ENCODE measurements at regions not wholly inside any gene's neighbourhood (a gene's known extent, or its start where the extent isn't known, plus 50 kb on each side); places are given as distances from the start of the nearest gene placed in this dataset.

DNA sequence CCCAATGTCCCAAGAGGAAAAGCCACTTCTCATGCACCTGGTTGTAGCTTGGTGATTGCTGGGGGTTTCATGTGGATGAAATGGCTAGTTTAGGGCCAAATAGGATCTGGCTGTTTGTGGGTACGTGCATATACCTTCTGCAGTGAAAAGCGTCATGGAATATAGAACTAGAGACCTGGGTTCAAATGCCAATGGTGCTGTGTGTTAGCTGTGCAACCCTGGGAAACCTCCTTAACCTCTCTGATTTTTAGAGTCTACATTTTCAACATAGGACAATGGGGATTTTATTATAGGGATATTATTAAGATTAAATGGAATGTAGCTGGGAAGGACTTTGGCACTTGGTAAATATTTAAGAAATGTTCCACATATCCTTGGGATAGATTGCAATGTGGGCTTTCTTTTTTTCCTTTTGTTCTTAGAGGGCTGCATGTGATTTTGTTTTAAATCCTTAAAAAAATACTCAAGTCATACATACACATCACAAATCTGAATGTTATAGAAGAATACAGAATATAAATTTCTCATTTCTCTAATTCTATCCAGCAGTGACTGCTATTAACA, 112.6 kb upstream of the E2F8 start:
- DNase-seq = no peak

DNA sequence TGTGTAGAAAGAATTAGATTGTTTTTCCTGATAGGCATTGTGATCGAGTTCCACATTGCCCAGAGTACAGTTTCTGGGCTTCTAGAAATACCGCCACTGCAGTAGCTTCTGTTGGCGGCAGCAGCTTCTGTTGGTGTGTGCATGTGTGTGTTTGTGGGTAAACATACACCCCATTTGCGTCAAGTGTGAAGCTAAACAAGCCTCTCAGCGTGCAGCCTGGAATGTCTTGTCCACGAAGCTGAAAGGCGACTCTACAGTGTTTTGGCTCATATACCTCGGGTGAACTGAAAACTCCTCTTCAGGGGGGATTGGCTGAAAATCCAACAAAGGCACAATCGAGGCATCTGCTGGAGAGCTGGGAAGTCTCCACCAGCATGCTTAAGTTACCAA, 112.0 kb upstream of the E2F8 start:
- no peak for DNase-seq

DNA sequence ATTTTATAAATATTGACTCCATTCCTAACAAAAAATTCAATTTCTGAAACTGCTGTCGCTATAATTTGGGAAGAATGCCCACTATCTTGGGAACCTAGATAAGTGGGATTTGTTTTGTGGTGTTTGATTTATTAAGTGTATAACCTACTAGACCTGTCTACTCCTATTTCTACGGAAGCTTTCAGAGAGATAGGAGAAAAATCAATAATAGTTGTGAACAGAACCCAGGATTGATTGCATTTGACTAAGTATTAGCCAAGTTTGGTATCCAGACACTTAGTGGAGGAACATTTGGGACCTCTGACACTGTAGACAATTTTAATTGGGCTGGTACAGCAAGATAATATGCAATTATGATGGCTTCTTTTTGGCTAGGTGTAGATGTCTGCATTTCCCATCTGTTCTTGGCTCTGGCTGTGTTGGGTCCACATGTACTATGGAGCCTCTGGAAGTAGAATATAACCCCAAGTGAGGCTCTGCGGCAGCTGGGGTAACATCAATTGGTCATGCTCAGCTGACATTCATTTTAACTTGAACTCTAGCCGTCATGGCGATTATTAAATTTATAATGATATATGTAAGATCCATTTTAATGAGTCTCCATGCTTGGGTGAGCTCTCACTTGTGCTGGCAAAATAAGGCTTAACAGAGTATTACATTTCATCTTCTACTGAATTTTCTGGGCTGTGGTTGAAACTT, 111.5 kb upstream of the E2F8 start:
- DNase-seq = no peak

DNA sequence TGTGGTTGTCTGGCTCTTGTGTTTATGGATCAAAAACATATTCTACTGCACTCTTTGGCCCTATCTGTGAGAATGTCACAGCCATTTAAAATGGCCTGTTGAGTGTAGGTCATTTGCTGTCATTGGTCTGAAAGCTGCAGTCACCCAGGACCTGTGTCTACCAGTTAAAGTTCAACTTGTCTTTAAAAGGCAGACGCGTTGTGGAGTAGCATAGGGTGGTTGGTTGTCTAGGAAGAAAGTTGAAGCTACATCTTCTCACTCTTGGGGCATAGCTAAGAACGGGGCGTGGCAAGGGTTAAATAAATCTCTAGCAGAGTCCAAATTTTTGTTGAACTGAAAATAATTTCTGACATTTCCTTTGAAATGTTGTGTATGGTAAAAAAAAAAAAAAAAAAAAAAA, 110.7 kb upstream of the E2F8 start:
- DNase-seq = no peak

DNA sequence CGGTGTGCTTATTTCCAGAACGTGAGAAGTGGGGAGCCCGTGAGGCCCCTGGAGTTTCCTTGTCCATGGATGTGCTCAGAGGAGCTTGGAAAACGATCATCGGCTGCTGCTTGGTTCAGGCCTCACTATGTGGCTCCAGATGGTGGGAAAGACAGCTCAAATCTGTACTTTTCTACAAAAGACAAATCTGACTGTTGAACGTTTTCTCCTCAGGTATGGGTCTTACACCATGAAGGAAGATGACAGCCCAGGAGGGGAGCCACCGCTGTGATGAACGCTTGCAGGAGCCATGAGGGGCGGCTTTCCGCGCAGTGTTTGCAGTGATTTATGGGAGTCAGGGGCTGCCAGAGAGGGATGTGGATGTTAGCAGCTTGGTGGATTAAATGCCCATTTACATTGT, 109.4 kb upstream of the E2F8 start:
- no peak for DNase-seq

DNA sequence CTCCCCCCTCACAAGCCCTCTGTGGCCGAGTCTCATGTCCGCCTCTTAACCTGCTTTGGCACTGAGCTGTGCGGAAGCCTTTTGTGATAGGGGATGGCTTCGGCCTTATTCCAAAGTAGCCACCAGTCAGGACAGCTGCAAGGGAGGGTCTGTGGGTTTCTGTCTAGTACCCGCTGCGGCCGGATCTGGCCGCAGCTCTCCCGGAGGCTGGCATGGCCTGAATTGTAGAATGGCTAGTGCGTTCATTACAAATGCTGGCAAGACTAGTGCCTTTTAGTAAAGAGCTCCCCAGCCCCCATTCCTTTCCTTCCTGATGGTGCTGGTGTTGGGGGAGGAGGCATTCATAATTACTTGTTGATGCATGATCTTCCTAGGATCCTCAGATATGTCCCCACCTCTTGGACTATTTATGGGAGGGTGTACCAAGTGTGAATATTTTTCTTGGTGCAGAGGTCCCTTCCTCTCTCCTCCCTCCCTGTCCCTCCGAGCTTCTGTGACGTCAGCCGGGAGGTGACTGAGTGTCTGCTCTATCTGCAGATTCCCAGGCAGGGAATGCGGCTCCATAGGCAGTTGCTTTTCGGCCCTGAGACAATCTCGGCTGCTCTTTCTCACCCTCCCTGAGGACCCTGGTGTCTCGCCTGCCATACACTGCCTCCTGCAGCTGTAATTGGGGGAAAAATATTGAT, 108.7 kb upstream of the E2F8 start:
- DNase-seq = no peak

DNA sequence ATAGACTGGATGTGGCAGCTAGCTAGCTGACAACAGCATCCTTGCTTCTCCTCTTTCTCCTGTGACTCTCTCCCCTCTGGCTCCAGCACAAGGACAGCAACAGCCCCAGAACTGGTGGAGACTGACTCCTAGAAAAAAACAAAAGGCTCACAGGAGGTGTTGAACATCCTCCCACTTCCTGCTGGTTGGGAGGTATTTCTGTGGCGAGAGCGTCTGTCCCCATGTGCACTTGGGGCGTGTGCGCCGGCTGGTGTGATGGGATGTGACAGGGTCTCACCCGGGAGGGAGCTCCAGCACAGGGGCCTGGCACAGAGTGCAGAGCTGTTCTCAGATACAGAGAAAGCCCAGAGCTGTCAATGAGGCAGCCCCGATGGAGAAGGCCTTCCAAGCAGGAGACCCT, 107.2 kb upstream of the E2F8 start:
- DNase-seq = no peak

DNA sequence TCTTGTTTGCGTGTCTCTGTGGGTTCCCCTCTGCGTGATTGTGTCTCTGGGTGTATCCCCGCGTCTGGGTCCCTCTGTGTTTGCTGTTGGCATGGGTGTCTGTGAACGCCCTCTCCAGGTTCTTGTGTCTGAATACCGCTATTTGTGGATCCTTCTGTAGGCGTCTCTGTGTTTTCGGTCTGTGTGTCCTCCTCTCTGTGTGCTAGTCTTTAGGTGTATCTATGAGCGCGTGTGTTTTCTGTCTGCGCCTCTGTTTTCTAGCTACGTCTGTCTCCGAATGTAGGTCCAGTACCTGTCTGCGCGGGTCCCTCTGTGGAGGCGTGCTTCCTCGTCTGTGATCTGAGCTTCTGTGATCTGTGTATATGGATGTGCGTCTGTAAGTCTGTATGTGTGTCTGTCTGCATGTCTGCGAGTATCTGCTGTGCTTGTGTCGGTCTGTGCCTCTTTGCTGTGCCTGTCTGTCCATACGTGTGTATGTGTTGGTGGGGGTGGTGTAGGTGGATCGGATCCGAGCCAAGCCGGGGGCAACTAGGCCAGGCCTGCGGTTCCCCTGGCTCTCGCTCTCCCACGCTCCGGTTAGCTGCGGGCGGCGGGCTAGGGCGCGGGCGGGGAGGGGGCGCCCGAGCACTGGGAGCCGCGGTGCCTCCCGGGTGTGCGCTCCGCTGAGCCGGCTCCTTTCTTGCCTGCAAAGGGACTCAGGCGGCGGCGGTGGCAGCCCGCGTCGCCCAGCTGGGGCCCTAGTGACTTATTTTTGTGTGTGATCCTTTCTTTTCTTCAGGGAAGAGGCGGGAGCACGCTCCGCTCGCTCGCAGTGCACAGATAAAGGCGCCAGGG, 105.3 kb upstream of the E2F8 start:
- DNase-seq = no peak

DNA sequence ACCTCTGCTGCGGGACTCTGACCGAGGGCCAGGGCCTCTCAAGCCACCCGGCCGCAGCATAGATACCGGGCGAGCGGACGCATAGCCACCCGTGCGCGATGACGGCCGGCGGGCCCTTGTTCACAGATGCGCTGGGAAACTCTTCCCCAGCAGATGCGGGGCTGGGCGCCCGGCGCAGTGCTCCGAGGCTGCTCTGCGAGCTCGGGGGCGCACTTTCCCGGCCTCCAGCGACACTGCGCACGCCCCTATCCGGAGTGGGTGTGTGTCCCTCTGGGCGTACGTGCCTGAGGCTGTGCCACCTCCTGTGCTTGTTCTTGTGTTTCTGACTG, 104.7 kb upstream of the E2F8 start:
- no peak for DNase-seq

DNA sequence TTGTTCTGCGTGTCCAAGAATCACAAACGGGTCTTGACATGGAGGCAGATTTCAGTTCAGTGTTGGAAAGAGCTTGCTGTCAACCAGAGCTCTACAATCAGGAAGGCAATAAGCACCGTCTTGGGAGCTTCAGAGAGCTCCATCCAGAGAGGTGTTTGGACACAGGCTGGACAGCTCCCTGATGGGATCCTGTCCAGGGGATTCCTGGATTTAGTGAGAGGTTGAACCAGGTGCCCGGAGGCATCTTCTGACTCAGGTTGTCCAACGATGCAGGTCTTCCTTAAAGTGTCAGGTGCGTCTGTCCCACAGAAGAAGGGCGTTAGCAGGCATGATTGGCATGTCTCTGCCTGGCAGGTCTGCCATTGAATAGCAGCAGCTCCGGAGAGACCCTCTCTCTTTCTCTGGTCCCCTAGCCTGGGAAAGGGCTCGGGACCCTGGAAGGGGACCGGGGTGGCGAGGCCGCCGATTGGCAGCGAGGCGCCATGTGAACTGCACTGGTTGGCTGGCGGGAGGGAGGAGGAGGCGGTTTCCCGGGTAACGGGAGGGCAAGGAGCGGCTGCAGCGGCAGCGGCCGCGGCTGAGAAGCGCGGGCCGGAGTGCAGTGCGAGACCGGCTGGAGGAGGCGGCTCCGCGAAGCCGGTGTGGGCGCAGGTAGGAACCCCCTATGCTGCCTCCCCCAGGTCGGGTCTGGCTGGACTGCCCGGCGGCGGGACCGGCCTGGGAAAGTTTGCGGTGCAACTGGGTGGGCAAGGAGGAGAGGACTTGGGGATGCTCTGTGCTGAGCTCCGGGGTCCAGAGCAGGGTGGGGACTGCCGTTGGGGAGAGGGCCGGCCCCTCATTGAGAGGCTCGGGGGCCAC, 104.1 kb upstream of the E2F8 start:
- DNase-seq = no peak

DNA sequence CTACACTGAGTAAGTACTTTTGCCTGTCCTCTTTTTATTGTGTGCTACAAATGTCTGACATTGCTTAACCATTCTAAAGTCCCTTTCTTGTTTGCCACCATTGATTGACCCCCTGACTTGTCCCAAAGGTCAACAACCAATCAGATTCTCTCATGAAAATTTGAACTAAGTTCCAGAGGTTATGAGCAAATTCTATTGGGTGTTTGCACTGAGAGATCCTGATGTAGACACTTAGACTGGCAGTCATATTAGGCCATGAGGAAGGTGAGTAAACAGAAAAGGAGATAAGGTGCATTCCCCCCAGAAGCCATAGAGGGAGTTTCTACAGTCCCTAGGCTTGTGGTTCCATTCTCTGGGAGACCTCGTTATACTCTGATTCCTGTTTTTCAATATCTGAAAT, 101.3 kb upstream of the E2F8 start:
- DNase-seq = no peak

DNA sequence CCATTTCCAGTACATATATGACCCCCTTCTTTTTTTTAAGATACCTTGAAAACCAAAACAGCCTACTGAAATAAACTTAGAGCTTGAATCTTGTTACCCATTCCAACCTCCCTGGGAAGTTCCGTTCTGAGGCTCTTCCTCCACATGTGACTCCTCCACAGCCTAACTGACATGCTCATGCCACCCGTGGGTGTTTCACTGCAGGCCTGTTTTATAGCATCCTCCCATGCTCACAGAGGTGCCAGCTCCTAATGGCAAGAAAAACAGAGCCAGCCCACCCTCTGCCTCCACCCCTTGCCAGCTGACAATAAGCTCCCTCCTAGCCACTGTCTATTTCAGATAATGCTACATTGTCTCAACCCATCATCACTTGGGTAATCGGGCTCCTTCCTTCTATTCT, 97.6 kb upstream of the E2F8 start:
- DNase-seq = no peak

DNA sequence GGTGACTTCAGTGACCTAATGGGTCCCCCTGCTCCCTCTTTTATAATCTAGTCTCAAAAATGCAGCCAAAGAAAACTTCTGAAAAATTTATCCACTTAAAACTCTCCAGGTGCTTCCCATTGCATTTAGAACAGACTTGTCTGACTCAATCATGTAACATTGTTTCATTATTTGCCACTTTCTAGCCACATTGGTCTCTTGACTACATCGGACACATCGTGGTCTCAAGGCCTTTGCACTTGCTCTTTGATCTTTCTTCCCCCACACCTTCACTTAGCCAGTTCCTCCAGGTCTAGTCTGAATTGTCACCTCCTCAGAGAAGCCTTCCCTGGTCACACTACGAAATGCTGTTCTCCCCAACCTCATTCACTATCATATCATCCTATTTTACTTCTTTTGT, 97.0 kb upstream of the E2F8 start:
- DNase-seq = no peak

DNA sequence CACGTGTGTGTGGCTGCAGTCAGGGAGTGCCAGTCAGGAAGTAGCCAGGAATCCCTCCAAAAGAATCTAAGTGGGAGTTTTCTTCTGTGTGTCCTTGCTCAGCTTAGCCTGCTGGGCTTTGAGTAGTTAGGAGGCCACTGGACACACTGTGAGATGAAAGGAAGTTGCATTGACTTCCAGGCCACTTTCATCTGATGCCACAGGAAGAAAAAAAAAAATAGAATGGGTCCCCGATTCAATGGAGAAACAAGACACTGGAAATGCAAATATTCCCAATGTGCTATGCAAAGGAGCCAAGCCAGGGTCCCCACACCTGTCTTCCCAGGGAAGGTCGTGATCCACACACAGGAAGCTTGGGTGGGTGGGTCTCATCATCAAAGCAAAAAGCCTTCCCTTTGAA, 95.6 kb upstream of the E2F8 start:
- DNase-seq = no peak

DNA sequence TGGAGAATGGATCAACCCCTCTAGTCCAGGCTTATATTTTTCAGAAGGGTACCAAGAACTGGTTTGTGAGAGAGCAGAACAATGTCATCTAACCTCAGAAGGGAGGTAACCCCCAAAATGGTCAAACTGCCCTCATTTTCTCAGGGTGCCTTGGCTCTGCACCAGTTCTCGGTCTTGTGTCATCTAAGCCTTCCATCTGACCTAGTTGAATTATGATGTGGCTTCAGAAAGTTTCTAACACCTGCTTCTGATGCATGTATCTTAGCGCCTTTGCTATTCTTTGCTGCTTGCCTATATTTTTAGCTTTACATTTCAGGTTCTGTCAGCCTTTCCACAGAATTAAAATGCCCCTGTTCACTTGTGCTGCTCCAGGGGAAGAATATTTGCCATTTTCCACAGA, 91.7 kb upstream of the E2F8 start:
- no peak for DNase-seq

DNA sequence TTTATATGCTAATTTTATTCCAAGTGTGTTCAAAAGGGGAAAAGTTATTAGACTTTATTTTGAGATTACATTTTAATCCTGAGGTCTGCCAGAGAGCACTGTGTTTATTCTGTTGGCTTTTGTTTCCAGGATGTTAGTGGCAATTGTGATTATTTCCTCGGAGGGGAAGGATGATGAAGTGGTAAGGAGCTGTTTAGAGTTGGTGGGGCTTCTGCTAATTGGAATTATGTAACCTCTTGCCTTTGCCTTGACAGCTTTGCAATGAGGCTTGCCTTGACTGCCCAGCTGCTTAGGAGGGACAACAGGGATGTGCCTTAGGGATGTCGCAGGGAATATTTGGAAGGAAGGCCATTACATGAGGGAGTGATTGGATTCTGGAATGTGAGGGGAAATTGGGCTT, 89.7 kb upstream of the E2F8 start:
- DNase-seq = no peak

DNA sequence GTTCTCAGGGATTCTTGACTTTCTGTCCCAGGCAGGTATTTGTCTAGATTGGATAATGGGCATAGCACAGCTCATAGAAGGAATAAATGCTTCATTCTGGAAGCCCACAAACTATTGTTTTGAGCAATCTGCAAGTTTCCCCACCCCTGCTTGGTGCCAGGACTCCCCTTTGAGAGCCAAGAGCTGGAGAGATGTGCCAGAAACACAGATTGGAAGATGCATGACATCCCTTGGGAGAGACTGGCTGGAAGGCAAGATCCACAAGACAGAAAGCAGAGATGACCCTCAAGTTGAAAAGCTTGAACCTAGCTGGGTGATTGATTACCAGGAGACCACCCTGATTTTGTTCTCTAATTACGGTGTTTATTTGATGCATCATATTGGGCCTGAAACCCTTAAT, 89.2 kb upstream of the E2F8 start:
- DNase-seq = no peak

DNA sequence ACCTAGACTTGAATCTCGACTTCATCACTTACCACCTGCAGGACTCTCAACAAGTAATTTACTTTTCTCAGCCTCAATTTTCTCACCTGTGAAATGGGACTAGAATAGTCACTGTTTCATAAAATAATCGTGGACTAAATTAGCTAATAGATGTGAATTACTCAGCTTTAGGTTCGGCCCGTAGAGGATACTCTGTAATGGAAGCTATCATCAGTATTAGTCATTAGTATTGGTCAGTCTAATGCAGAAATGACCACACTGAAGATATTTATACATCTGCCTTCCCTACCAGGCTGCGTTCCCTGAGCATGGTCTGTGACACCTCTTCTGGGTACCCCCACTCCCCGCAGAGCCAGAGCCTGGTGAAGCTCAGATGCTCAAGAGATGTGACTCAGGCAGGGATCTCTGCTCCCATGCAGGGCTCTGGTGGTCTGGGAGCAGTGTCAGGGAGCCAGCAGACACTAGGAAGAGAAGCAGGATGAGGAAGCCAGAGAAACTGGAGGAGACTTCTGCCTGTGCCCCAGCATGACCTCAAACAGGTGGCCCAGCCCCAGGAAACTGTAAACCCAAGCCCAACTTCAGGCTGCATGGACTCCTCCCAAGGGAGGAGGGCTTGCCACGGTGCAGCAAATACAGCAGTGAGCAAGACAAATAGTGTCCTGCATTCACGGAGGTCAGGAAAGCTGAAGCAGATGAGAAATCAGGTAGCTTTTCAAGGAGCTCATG, 88.0 kb upstream of the E2F8 start:
- DNase-seq = no peak

DNA sequence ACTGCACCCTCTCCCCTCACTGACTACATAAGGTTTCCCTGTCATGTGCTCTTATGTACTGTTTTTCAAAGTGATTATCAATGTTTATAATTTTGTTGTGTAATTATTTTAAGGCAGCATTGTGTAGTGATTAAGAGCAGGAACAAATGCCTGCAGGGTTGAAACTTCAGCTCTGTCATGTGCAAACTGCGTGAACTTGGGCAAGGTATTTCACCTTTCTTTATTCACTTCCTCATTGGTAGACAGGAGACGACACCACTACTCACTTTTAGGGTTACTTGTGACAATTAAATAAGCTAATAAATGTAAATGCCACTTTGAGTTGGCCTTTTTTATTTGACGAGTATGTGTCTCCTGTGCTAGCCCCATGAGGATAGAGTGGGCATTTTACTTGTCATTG, 86.5 kb upstream of the E2F8 start:
- no peak for DNase-seq

DNA sequence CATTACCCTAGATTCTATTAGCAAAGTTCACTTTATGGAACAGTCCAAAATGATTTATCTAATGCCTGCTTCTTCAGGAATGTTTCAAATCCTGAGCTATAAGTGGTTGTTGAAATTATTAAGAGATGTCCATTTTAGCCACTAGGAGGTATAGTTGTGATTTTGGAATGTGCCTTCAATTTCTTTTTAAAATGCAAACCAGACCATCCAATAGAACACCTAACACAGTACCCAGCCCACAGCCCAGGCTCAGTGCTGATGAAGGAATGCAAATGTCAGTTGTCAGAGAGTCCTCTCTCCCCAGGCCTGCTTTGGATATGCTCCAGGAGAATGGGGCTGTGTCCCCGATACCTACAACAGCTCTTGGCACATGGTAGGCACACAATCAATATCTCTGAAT, 85.8 kb upstream of the E2F8 start:
- no peak for DNase-seq

DNA sequence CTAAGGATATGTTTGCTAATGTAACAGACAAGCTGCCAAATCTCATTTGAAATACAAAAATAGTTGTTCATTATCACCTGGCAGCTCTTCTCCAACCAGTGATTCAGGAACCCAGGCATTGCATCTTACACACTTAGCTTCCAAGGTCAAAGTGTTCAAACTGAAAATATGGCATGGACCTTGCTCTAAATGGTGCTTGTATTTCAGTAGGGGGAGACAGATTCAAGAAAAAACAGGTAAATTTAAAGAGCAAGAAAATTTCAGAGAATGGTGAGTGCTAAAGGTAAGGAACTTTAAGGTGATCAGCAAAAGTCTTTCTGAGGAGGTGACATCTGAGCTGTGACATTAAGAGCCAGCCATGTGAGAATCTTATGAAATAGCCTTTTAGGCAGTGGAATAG, 82.8 kb upstream of the E2F8 start:
- DNase-seq = no peak

DNA sequence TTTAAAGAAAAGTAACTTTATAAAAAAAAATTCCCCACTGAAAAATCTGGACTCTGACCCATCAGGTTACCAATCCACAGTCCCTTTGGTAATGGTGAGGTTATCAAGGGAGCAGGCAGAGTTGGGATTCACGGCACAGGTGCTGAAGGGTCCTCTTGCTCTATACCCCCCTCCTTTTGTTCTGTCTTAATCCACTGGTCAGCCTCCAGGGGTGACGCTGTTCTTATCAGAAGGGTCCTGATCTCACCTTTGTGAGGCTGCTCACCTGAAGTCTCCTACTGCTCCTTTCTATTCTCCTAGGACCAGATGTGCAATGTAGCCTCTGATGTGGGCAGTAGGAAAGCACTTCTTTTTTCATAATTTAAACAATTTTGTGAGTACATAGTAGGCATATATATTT, 80.6 kb upstream of the E2F8 start:
- no peak for DNase-seq

All from CD4-positive, alpha-beta T cell treated with Interleukin-6 for 4 hours (primary cell).